GM21717 (cell line): ENCODE measurements at regions not wholly inside any gene's neighbourhood (a gene's known extent, or its start where the extent isn't known, plus 50 kb on each side); places are given as distances from the start of the nearest gene placed in this dataset.
"Not testable (repeated sequence)": the region's sequence is repeated elsewhere in the genome, so short reads cannot be mapped to it uniquely, and the experiment has no call there.

Source experiments
- ATAC-seq: cut with Tn5 transposase; IDR thresholded peaks from one replicate; pipeline ENCODE4 v1.9.1; 2021; ENCODE audit warnings: mild to moderate bottlenecking, moderate library complexity; ENCODE audit not compliant: unreplicated experiment

DNA sequence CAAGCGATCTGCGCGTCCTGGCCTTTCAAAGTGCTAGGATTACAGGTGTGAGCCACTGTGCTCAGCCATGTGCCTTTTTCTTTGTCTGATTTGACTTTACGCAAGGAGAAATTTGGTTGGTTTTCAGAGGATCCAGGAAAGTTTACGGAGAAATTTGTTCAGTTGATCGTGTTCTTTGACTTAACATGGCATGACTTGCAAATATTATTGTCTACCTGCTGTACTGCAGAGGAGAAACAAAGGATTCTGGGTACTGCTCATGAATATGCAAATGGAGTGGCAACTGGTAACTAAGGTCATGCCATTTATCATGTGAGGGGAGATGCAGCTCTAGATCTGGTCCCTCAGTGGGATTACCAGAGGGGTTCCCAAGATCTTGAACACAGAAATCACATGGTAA, 68.8 kb upstream of the CHD6 start:
- ATAC-seq: no peak

DNA sequence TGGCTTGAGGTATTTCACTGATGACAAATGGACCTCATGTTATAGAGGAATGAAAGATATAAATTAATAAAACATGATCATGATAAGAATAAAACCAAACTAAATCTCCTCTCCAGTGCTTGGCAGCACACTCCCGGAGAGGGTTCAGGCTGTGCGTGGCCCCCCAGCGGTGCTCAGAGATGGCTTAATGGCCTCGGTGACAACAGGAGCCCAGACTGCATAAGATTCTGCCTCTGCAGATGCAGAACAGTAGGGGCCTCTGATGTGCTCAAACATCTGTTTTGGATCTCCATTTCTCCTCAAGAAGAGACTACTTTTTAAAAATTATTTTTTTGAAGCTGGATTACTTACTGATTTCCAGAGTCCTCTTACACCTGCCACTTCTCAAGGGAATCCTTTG, 67.0 kb upstream of the CHD6 start:
- not testable (repeated sequence) for ATAC-seq

DNA sequence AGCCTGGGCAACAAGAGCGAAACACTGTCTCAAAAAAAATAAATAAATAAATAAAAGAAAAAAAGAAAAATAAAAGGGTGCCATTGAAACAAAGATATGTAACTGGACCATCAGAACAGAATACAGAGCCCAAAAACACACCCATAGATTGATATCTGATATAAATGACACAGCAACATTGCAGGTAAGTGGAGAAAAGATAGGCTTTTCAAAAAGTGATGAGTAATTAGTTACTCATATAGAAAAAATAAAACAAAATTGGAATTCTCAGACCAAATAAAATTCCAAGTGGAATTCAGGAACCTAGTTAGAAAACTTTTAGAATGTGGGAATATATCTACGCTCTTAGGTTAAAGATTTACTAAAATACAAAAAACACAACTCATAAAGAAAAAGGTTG, 60.6 kb upstream of the CHD6 start:
- no peak for ATAC-seq

DNA sequence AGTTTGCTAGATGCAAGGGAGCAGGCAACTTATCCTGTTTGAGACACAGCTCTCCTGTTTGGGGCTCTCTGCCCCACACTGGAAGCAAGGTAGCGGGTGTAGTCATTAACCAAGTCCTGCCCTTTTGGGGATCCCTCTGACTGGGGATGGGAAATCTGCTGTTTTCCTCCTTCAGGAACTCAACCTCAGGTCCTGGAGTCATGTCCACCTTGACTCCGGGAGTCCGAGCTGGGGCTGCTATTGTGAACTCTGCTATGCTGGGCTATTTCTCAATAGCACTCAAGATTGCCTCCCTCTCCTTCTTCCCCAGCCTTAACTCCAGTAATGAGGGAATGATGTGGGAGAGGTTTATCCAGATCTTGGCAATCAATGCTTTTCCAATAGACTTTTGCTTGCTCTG, 54.1 kb upstream of the CHD6 start:
- ATAC-seq: no peak

DNA sequence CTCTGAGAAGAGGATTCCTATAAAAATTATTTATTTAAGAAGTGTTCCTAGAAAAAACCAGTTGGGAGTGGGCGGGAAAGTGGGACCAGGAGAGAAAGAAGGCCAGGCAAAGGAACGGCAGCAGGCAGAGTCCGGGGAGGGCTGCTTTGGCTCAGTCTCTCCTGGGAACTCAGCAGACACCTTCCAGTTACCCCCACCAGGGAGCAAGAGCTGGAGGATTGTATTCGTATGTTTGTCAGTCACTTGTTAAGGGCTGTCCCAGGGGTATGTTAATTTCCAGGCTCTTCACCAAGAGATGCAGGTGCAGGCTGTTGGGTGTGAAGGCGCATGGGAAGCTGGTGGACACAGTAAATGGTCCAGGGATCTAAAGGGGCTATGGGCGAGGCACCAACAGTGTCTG, 53.0 kb upstream of the CHD6 start:
- no peak for ATAC-seq

DNA sequence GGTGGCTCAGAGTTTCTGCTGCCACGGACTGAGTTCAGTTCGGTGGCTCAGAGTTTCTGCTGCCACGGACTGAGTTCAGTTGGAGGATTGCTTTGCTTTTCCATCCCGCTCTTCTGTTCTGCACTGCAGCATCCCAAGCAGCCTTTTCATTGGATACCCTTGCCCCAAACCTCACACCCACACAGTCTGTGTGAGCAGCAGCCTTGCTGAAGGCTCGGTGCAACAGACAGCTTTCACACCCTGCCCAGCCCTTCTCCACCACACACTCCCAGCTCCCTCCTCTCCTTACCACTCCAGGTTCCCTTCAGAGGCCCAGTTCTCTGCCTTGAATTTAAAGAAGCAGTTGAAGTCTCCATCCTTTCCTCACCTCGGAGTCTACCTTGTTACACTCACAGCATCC, 52.5 kb upstream of the CHD6 start:
- no peak for ATAC-seq

DNA sequence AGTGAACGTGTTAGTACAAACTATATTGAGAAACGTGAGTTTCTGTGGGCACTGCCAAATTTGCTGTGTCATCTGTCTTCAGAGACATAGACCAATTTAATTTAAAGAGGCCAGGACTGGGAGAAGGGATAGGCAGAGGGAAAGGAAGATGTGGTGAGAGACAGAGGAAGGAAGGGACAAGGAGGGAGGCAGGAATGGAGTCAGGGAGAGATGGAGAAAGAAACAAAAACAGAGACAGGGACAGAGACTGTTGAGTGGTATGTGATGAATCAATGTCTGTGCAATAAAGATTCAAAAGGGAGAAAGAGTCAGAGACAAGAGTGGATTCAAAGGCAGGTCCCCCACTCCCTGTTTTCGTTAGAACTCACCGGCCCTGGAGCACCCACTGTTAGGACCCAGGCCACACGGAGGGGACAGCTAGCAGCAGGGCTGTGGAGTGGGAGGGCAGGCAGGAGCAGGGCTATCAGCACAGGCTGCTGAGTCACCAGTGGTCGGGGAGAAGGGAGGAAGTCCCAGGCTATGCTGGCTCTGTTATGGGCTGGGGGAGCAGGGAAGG, 51.6 kb upstream of the CHD6 start:
- no peak for ATAC-seq

DNA sequence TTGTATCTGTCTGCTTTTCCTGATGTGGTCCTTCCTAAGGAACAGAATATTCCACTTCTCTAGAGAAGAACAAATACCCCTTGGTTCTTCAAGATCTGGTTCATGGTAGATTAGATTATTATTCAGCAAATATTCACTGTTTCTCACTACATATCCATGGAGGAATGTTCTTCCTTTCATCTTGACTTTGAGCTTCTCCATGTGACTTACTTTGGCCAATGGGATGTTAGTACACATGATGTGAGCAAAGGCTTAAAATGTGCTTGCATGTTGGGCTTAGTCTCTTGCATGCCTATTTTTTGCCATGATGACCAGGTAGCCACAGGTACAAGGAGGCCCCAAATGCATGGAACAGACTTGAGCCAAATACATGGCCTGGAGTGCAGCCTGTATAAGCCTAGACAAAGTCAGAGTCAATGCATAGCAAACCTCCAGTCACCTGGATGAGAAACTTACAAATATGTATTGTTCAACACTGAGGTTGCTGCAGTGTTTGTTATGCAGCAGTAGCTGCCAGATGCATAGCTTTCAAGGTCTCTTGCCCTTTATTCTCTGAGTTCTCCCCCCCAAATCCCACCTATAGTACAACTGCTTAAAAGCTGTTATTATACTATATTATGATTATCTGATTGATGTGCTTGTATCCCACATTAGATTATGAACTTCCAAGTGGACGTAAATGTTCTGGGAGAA, 50.0 kb upstream of the CHD6 start:
- ATAC-seq: no peak
